ENCODE measurements at regions not wholly inside any gene's neighbourhood (a gene's known extent, or its start where the extent isn't known, plus 50 kb on each side); places are given as distances from the start of the nearest gene placed in this dataset.

GRCh38 chr17:77322514-77323412 lies 182.0 kb downstream of the SEC14L1 start (continued):
- TF ChIP-seq ZNF407 (CRISPR knock-in tag; IDR thresholded peaks at IDR 0.05; ENCODE audit: not compliant biosample characterization) (no peak), CREM (IDR thresholded peaks at IDR 0.05) (no peak), CREM (CRISPR knock-in tag; IDR thresholded peaks at IDR 0.05) (no peak), CSRNP1 (CRISPR knock-in tag; IDR thresholded peaks at IDR 0.05) (no peak), ZNF768 (CRISPR knock-in tag; IDR thresholded peaks at IDR 0.05) (peak; percentile 94; the same call in 1 of the 2 replicates), THAP8 (CRISPR knock-in tag; IDR thresholded peaks at IDR 0.05; ENCODE audit: borderline replicate concordance) (no peak), ZNF430 (CRISPR knock-in tag; IDR thresholded peaks at IDR 0.05) (peak; percentile 64; the same call in 1 of the 2 replicates), SP140L (CRISPR knock-in tag; IDR thresholded peaks at IDR 0.05; ENCODE audit: borderline replicate concordance) (no peak), ZBTB1 (CRISPR knock-in tag; IDR thresholded peaks at IDR 0.05; ENCODE audit: borderline replicate concordance) (no peak), ZFX (CRISPR knock-in tag; IDR thresholded peaks at IDR 0.05; ENCODE audit: low read depth) (peak; percentile 62; the same call in 1 of the 2 replicates), FOXO4 (CRISPR knock-in tag; conservative IDR thresholded peaks at IDR 0.05) (no peak), REXO4 (CRISPR knock-in tag; IDR thresholded peaks at IDR 0.05; ENCODE audit: borderline replicate concordance) (no peak), HOXD1 (CRISPR knock-in tag; IDR thresholded peaks at IDR 0.05) (no peak), MXD3 (CRISPR knock-in tag; IDR thresholded peaks at IDR 0.05) (no peak), RARA (CRISPR knock-in tag; IDR thresholded peaks at IDR 0.05) (peak; percentile 53), SRSF1 (optimal IDR thresholded peaks at IDR 0.05; ENCODE audit: low read depth, low read length) (no peak), ZBTB21 (CRISPR knock-in tag; IDR thresholded peaks at IDR 0.05) (no peak)

All from HepG2 (cell line).